Upper lobe of left lung (tissue), 4 donors: ENCODE measurements at regions not wholly inside any gene's neighbourhood (a gene's known extent, or its start where the extent isn't known, plus 50 kb on each side); places are given as distances from the start of the nearest gene placed in this dataset.

Source experiments
- EP300 ChIP-seq, 4 donors: sonication (generic); formaldehyde crosslinking; IDR thresholded peaks; one replicate each; pipeline ENCODE4 v1.5.1; 2017; ENCODE audit warnings: antibody characterized with exemption in 4 of 4, control low read depth in 2 of 4
- POLR2A ChIP-seq, 4 donors: fragments of 450-650 bp; IDR thresholded peaks; one replicate each; pipeline ENCODE4 v1.5.1; 2016 to 2017; ENCODE audit warnings: antibody characterized with exemption in 4 of 4, mild to moderate bottlenecking in 2 of 4
- POLR2AphosphoS5 ChIP-seq, 2 donors: sonication (generic); formaldehyde crosslinking; IDR thresholded peaks; one replicate each; pipeline ENCODE4 v1.5.1; 2017; ENCODE audit warnings: antibody characterized with exemption in 2 of 2
- TF ChIP-seq, protein P1 (sequence below), 6 experiments: fragments of 450-650 bp in 4 of 6; fragments of 200-600 bp in 2 of 6; sonication (generic) in 2 of 6; IDR thresholded peaks; one replicate each; pipeline ENCODE4 v1.5.1; 2016 to 2019; ENCODE audit warnings: antibody characterized with exemption in 6 of 6

DNA sequence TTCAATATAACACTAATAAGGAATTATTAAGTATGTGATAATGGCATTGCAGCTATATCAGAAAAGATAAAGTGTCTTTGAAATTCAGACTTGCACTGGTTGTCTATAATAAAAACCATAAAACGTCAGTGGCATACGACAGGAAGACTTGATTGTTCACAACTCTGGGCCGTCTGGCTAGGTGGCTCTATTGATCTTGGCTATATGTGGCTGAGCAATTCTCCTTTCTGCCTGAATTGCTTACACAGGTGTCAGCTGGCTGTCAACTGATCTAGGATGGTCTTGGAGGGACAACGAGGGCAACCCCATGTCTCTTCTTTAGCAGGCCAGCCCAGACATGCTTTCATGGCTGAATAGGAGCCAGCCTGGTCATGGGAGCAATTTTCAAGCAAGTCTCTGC lies 359.1 kb downstream of the QKI start:
- TF ChIP-seq, protein P1, sequence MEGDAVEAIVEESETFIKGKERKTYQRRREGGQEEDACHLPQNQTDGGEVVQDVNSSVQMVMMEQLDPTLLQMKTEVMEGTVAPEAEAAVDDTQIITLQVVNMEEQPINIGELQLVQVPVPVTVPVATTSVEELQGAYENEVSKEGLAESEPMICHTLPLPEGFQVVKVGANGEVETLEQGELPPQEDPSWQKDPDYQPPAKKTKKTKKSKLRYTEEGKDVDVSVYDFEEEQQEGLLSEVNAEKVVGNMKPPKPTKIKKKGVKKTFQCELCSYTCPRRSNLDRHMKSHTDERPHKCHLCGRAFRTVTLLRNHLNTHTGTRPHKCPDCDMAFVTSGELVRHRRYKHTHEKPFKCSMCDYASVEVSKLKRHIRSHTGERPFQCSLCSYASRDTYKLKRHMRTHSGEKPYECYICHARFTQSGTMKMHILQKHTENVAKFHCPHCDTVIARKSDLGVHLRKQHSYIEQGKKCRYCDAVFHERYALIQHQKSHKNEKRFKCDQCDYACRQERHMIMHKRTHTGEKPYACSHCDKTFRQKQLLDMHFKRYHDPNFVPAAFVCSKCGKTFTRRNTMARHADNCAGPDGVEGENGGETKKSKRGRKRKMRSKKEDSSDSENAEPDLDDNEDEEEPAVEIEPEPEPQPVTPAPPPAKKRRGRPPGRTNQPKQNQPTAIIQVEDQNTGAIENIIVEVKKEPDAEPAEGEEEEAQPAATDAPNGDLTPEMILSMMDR (IDR thresholded peaks at IDR 0.05), result no peak
- no peak for TF ChIP-seq POLR2A (IDR thresholded peaks at IDR 0.05)
- TF ChIP-seq EP300 (IDR thresholded peaks at IDR 0.05), result no peak
- no peak for TF ChIP-seq POLR2AphosphoS5 (IDR thresholded peaks at IDR 0.05)
